ENCODE measurements at regions not wholly inside any gene's neighbourhood (a gene's known extent, or its start where the extent isn't known, plus 50 kb on each side); places are given as distances from the start of the nearest gene placed in this dataset.
"Not testable (repeated sequence)": the region's sequence is repeated elsewhere in the genome, so short reads cannot be mapped to it uniquely, and the experiment has no call there.

DNA sequence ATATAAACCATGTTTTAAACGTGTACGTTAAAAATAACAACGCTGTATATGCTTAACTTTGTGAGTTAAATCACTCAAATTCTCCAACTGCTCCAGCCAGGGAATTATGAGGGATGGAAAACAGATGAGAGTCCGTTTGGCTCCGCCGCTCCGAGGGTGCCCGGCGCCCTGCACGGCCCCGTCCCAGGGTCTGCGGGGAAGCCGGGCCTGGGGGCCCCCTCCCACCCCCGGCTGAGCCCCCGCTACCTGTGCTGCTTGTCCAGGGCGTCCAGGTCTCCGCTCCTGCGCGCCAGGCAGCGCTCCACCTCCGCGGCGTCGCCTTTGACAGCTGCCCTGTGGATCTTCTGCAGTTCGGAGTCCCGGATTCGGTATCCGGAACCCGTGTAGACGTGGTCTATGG, 415.5 kb downstream of the FOXD4L4 start:
- DNase-seq = not testable (repeated sequence)

DNA sequence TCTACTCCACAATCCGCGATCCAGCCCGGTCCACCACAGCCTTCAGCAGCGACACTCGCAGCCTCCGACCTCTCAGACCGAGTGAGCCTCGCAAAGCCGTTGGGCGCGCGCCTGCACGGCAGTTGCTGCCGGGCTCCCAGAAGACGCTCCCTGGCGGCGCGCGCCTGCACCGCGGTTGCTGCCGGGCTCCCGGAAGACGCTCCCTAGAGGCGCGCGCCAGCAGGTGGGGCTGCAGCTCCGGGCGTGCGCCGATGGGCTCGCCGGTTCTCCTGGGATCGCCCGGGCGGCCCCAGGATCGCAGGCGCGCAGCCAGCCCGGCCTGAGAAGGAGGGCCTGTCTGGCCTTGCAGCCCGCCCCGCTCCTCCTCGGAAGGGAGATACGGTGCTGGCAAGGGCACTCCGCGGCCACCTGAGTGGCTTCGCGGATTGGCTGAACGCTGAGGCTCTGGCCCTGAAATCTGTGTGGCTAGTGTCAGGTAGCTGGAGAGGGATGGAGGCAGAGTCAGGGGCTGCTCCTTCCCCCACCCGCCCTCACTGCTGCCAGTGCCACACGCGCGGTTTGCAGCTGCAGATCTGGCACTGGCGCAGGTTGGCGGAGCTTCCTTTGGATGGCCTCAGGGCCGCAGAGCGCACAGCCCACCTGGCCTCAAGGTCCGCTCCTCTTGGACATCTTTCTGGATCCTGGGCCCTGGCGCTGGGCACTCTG, 416.2 kb downstream of the FOXD4L4 start:
- peak in 3 of 5 experiments; percentile 6 to 73 (median 12) for DNase-seq

DNA sequence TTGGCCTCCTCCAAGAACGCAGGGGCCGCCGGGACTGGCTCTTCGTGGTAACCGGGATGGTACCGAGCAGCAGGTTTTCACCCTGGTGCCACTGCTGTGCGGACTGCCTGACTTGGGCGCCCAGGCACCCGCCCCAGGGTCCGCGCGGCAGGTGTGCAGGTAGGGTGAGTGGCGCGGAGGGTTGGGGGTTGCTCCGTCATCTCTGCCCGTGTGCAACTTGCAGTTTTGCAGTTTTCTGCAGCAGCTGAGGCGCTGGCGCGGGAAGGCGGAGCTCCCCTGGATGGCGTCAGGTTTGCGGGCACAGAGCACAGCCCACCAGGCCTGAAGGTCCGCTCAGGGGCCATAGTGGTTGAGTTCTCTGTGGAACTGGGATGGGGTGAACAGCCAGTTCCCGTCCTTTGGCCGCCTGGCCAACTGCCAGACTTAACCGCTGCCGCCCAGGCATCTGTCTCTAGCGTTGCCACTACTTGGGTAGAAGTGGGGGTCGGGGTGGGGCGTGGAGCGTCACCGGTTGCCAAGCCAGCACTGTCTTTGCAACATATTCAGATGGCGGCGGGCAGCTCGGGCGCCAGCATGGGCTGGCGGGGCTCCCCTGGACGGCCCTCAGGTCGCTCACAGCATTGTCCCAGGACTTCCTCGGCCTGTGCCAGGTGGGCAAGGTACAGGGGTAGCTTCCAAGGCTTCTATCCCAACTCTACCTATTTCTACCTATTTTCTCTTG, 417.2 kb downstream of the FOXD4L4 start:
- not testable (repeated sequence) for DNase-seq

DNA sequence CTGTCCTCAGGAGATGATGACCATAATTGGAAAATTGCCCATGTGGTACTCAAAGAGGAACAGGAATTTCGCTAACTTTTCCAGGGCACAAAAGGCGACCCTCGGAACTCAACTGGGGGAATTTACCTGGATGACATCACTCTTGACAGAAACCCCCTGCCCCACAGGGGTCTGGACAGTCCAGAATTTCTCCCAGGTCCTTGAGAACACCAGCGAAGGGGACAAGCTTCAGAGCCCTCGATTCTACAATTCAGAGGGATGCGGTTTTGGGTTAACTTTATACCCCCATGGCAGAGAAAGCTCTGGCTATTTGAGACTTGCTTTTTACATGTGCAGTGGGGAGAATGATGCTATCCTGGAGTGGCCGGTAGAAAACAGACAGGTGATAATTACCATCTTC, 445.4 kb downstream of the FOXD4L4 start:
- DNase-seq = not testable (repeated sequence)

DNA sequence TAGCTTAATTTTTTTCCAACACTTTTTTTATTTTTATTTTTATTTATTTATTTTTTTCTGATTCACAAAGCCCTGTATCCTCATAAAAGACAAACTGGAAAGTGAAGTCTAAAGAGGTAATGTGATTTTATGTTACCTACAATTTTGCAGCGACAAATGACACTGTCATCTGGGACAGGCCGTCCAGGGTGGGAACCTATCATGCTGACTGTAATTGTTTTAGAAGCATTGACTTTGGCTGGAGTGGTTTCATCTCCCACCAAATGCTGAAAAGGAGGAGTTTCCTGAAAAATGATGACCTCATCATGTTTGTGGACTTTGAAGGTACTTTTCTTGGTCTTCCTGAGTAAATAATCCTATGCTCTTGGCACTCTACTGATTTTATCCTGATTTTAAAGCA, 446.7 kb downstream of the FOXD4L4 start:
- not testable (repeated sequence) for DNase-seq

DNA sequence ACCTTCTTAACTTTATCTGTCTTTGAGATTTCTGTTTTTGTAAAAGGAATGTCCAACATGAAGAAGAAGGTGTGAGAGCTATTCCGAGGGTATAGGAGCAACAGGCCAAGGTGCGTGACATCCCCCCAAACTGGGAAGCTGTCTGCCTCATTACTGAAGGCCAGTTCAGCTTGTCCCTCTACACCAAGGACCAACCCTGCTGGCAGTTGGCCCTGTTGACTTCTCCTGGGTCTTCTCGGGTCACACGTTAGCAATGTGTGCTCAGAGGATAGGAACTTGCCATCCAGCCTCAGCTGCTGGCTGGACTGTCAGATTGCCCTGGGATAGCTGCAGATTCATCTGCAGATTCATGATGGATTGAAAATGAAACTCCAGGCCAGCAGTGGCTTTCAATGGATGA, 460.3 kb downstream of the FOXD4L4 start:
- DNase-seq = not testable (repeated sequence)

- not testable (repeated sequence) for DNase-seq
These were observed 461.5 kb downstream of the FOXD4L4 start for GRCh38 chr9:66198421-66198820.

GRCh38 chr9:66206617-66207016, 469.7 kb downstream of the FOXD4L4 start:
- DNase-seq = not testable (repeated sequence)

DNA sequence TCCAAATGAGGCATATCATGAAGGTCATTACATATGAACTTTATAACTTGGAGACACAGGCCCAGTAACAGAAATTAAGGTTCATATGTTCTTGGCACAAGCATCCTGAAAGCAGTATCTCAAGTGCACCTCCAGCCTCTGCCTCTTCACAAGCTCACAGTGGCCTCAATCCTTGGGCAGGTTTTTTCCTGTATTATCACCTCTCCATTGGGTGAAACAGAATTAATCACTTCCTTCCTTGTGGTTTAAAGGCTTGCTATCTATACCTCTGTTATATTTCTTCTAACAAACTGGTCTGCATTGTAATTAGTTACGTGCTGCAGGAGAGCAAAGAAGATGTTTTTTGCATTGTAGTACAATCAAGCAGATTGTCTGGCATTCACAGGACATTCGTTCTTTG, 471.0 kb downstream of the FOXD4L4 start:
- DNase-seq = not testable (repeated sequence)

- not testable (repeated sequence) for DNase-seq
These were observed 507.8 kb downstream of the FOXD4L4 start for GRCh38 chr9:66244763-66245162.

DNA sequence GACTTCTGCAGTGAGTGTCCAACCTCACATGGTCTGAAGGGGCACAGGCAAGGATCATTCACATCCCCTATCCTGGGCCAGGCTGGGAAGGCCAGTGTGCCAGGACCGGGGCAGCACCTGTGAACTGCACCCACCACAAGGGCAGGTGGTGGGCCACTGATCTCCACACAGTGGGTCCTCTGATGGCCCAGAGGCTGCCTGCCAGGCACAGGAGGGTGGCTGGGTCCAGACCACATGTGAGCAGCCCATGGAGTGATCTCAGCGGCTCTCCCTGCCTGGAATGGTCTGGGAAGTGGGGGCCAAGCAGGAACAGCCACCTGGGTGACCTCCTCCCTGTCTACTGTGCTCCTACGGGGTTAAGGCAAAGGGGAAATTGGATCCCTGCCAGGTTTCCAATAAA, 508.5 kb downstream of the FOXD4L4 start:
- not testable (repeated sequence) for DNase-seq

DNA sequence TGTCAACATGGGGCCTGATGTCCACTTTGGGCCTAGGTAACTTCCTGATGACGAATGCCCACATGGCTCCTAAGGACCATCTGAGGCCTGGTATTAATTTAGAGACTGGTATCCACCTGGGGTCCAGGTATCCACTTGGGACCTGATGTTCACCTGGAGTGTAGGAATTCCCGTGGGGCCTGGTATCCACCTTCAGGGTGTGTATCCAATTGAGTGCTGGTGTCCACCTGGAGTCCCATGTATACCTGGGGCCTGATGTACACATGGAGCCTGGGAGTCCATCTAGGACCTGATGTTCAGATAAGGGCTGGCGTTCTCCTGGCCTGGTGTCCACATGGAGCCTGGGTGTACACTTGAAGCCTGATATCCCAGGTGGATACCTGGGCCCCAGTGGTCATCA, 520.6 kb downstream of the FOXD4L4 start:
- DNase-seq = not testable (repeated sequence)

DNA sequence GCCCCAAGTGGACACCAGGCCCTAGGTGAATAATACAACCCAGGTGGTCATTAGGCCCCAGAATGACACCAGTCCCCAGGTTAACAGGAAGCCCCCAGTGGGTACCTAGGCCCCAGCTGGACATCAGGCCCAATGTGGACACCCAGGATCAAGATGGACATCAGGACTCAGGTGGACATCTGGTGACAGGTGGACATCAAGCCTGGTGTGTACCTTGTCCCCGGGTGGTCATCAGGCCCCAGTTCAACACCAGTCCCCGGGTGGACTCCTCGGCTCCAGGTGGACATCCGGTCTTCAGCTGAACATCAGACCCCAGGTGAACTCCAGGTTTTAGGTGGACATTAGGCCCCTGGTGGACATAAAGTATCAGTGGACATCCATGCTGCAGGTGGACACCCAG, 524.6 kb downstream of the FOXD4L4 start:
- DNase-seq = not testable (repeated sequence)

DNA sequence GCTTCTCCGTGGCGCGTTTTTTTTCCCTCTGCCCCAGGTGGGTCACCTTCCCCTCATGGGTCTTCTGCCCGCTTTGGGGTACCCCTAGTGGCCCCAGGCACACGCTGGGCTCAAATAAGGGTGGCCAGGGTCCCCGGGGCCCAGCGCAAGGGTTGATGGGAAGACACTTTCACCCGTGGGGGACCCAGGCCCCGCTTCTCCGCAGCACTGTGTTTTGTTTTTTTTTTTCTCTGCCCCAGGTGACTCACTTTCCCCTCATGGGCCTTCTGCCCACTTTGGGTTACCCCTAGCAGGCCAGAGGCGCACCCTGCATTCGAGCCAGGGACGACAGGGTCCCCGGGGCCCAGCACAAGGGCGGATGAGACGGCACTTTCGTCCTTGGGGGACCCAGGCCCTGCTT, 526.7 kb downstream of the FOXD4L4 start:
- not testable (repeated sequence) for DNase-seq

GRCh38 chr9:66264786-66265185, 527.8 kb downstream of the FOXD4L4 start:
- DNase-seq = not testable (repeated sequence)

GRCh38 chr9:66266202-66266601, 529.3 kb downstream of the FOXD4L4 start:
- peak in 2 of 5 experiments; percentile 3 to 15 for DNase-seq

DNA sequence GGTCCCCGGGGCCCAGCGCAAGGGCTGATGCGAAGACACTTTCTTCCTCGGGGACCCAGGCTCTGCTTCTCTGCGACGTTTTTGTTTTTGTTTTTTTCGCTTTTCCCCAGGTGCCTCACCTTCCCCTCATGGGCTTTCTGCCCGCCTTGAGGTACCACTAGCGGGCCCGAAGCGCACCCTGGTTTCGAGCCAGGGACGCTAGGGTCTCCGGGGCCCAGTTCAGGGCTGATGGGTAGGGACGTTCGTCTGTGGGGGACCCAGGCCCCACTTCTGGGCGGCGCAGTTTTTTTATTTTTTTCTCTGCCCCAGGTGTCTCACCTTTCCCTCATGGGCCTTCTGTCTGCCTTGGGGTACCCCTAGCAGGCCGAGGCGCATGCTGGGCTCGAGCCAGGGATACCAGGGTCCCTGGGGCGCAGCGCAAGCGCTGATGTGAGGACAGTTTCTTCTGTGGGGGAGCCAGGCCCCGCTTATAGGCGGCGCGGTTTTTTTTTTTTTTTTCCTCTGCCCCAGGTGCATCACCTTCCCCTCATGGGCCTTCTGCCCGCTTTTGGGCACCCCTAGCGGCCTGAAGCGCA, 530.0 kb downstream of the FOXD4L4 start:
- DNase-seq = not testable (repeated sequence)

GRCh38 chr9:66267684-66268083, 530.7 kb downstream of the FOXD4L4 start:
- peak in 3 of 5 experiments; percentile 22 to 63 (median 27) for DNase-seq

DNA sequence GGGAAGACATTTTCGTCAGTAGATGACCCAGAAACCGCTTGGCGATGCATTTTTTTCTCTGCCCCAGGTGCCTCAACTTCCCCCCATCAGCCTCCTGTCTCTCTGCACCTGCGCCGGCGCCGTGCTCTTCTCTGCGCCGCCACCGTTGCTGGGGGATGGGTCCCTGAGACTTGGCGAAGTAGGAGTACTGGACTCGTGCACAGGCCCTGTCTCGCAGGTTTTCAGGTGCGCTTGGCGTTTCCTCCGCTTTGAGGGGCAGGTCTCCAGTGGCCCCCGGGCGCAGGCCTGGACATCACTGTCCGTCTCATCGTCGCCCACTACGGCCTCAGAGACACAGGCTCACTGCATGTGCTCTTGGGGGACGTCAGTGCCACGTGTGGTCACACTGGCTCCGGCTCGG, 532.1 kb downstream of the FOXD4L4 start:
- DNase-seq = not testable (repeated sequence)

GRCh38 chr9:66269783-66270182, 532.8 kb downstream of the FOXD4L4 start:
- DNase-seq = peak in 3 of 5 experiments; percentile 37 to 58 (median 57)

- DNase-seq = not testable (repeated sequence)
These were observed 541.9 kb downstream of the FOXD4L4 start for GRCh38 chr9:66278809-66279208.

Measured in T-helper 2 cell (primary cell).